HL-60 (cell line): ENCODE measurements at regions not wholly inside any gene's neighbourhood (a gene's known extent, or its start where the extent isn't known, plus 50 kb on each side); places are given as distances from the start of the nearest gene placed in this dataset.

Source experiments
- CTCF ChIP-seq: IDR thresholded peaks from one replicate; pipeline ENCODE4 v1.5.1; 2011; ENCODE audit warnings: low read length, control low read depth, inconsistent platforms; ENCODE audit not compliant: insufficient read depth
- GABPA ChIP-seq: IDR thresholded peaks from 2 replicates; pipeline ENCODE4 v1.6.1; 2012; ENCODE audit warnings: low read depth
- POLR2AphosphoS5 ChIP-seq: IDR thresholded peaks from 2 replicates; pipeline ENCODE4 v1.6.1; 2012; ENCODE audit warnings: low read depth
- REST ChIP-seq: IDR thresholded peaks from 2 replicates; pipeline ENCODE4 v1.6.1; 2012; ENCODE audit warnings: low read depth; ENCODE audit not compliant: insufficient replicate concordance
- SPI1 ChIP-seq: IDR thresholded peaks from 2 replicates; pipeline ENCODE4 v1.6.1; 2012; ENCODE audit warnings: low read depth, mild to moderate bottlenecking, borderline replicate concordance

GRCh38 chr16:54412777-54413455, 126.3 kb upstream of the IRX3 start:
- TF ChIP-seq REST (no peak), CTCF (no peak), POLR2AphosphoS5 (no peak), GABPA (no peak), SPI1 (no peak)
